GM10266 (cell line): ENCODE measurements at regions not wholly inside any gene's neighbourhood (a gene's known extent, or its start where the extent isn't known, plus 50 kb on each side); places are given as distances from the start of the nearest gene placed in this dataset.
A peak's percentile ranks its signal among the peaks of the same experiment; 100 is the strongest.

Experiments
- DNase-seq: peaks from one replicate; pipeline ENCODE4 v3.0.0; 2012; ENCODE audit errors: extremely low spot score
- TF ChIP-seq, protein P1 (sequence below): IDR thresholded peaks from 2 replicates; pipeline ENCODE4 v1.5.1; 2012; ENCODE audit warnings: mild to moderate bottlenecking, low read depth; ENCODE audit not compliant: control insufficient read depth, insufficient read depth; ENCODE audit errors: missing control alignments

DNA sequence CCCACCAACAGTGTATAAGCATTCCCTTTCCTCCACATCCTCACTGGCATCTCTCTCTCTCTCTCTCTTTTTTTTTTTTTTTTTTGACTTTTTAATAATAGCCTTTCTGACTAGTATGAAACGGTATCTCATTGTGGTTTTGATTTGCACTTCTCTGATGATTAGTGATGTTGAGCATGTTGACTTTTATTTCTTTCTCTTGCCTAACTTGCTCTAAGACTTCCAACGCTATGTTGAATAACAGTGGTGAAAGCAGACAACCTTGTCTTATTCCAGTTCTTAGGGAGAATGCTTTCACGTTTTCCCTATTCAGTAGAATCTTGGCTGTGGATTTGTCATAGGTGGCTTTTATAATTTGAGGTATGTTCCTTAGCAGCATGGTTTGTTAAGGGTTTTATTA, 249.4 kb upstream of the MDFIC2 start:
- TF ChIP-seq, protein P1, sequence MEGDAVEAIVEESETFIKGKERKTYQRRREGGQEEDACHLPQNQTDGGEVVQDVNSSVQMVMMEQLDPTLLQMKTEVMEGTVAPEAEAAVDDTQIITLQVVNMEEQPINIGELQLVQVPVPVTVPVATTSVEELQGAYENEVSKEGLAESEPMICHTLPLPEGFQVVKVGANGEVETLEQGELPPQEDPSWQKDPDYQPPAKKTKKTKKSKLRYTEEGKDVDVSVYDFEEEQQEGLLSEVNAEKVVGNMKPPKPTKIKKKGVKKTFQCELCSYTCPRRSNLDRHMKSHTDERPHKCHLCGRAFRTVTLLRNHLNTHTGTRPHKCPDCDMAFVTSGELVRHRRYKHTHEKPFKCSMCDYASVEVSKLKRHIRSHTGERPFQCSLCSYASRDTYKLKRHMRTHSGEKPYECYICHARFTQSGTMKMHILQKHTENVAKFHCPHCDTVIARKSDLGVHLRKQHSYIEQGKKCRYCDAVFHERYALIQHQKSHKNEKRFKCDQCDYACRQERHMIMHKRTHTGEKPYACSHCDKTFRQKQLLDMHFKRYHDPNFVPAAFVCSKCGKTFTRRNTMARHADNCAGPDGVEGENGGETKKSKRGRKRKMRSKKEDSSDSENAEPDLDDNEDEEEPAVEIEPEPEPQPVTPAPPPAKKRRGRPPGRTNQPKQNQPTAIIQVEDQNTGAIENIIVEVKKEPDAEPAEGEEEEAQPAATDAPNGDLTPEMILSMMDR = no peak

DNA sequence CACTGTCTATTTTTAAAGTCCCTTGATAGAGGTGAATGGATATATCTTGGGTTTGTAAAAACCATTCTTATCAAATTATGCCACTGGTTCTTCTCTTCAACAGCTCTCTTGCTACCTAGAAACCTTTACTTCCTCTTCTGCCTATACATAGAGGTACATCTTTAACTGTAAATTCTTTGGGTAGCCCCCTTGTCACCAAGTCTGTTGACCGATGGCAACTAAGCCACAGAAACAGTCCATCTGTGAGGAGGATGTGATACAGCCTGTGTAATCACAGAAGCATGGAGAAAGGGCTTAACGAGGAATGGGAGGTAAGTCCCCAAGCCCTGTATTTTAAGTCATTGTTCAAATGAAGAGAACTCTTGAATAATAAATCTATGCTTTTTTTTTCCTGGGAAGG, 246.5 kb upstream of the MDFIC2 start:
- TF ChIP-seq, protein P1 = no peak
- no peak for DNase-seq

More for the DNA sequence above, 249.4 kb upstream of the MDFIC2 start:
- DNase-seq = no peak

DNA sequence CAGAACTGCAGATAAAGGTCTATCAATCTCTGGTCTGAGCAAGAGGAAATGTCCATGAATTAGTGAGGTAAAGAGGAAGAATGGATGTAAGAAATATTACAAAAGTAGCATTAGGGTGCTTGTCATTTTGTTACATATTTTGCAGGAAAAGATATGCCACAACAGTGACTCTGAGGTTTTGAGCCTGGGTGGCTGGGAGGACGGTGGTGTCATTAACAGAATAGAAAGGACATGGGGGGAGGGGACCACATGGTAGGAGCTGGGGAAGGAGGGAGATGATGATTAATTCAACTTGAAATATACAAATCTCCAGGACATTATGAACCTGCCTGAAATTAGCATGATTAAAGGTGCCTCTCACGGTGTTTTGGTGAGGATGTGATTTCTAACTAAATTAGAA, 245.5 kb upstream of the MDFIC2 start:
- TF ChIP-seq, protein P1 = no peak
- no peak for DNase-seq

DNA sequence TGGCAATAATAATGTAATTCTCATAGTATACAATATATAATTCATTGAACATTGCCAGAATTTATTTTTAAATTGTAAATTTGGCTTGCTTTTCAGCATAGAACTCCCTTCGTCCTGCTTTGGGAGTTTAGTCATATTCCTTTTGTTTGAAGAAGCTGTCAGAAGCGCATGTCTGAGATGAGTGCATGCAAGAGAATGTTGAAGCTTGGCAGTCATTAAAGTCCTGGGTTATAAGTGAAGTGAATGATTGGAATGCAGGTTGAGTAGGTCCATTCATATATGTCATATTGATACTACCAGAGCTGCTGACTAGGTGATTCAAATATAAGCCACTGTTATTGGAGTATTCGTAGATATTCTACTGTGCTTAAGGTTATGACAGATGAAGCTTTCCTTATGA, 243.6 kb upstream of the MDFIC2 start:
- no peak for DNase-seq
- TF ChIP-seq, protein P1 = no peak

DNA sequence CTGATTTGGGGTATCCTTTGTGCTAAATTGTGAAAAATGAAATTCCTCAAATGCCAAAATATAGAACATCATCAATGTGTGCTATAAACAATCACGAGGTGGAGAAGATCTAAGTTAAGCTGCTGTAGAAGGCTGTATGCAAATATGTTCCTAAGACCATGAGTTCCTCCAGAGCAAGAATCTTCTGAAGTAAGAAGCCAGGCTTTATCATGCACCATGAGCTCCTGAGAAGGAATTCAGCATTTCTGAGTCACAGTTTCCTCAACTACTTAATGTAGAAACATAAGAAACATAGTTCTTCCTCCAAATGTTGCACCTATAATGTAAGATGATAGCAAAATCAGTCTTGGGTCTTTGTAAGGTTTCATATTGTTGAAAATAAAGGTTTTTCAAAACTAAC, 241.7 kb upstream of the MDFIC2 start:
- TF ChIP-seq, protein P1 = no peak
- DNase-seq = no peak

DNA sequence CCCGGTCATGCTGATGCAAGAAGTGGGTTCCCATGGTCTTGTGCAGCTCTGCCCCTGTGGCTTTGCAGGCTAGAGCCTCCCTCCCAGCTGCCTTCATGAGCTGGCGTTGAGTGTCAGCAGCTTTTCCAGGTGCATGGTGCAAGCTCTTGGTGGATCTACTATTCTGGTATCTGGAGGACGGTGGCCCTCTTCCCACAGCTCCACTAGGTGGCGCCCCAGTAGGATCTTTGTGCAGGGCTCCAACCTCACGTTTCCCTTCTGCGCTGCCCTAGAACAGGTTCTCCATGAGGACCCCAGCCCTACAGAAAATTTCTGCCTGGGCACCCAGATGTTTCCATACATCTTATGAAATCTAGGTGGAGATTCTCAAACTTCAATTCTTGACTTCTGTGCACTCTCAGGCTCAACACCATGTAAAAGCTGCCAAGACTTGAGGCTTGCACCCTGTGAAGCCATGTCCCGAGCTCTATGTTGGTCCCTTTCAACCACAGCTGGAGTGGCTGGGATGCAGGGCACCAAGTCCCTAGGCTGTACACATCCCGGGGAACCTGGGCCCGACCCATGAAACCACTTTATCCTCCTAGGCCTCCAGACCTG, 238.4 kb upstream of the MDFIC2 start:
- TF ChIP-seq, protein P1 = peak; percentile 74

DNA sequence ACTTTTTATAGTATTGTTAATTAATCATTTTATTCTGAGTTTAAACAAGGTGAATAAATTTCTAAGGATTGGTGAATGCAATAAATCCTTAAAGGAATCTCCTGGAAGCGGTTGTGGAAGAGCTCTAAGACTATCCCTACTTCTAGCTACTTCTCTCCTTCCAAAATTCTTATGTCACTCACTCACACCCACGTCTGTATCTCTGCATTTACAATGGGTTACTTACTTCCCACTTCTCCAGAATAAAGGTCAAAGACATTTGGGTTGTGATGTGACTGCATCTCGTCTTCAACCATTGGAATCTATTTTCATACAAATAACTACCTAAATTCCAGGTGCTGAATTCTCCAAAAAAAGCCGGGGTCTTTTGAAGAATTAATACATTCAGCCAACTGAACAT, 234.2 kb upstream of the MDFIC2 start:
- TF ChIP-seq, protein P1 = no peak
- DNase-seq = no peak

More for the DNA sequence above, 238.4 kb upstream of the MDFIC2 start:
- no peak for DNase-seq
